ENCODE measurements at regions not wholly inside any gene's neighbourhood (a gene's known extent, or its start where the extent isn't known, plus 50 kb on each side); places are given as distances from the start of the nearest gene placed in this dataset.

- Histone ChIP-seq H3K27ac (ENCODE audit: control insufficient read depth, insufficient read depth) (no peak overlapping the region), H2AFZ (ENCODE audit: control insufficient read depth, low read depth, low read length) (no peak overlapping the region), H3K9ac (ENCODE audit: control insufficient read depth, insufficient read depth, low read length) (no peak overlapping the region), H3K9me3 (replicated peaks; ENCODE audit: control insufficient read depth, insufficient read depth, low read length) (no peaks in the 10 kb centered on the region), H3K79me2 (ENCODE audit: control insufficient read depth, insufficient read depth, low read length) (no peaks in the 10 kb centered on the region), H3K4me2 (ENCODE audit: control insufficient read depth, insufficient read depth) (no peak overlapping the region), H4K20me1 (ENCODE audit: control insufficient read depth, insufficient read depth) (no peaks in the 10 kb centered on the region), H3K4me1 (ENCODE audit: control insufficient read depth, insufficient read depth, low read length) (no peaks in the 10 kb centered on the region), H3K4me3 (no peak overlapping the region), H3K36me3 (ENCODE audit: control insufficient read depth in 2 of 2, insufficient read depth in 2 of 2, low read length in 1 of 2) (no peaks in the 10 kb centered on the region), H3K27me3 (replicated peaks in 1 of 2; ENCODE audit: control insufficient read depth in 2 of 2, insufficient read depth in 2 of 2, low read length in 1 of 2) (no peaks in the 10 kb centered on the region)
- DNase-seq (ENCODE audit: low read depth, low spot score): no peak
- CTCF ChIA-PET: interaction anchor here (1.2 kb wide), 1 partner anchor 14 kb away, joined by 3 read pairs; no protein-coding TSS in a partner anchor
- SMC1A ChIA-PET (ENCODE audit: uncharacterized antibody, unreplicated experiment): no interaction called here
- WGBS (ENCODE audit: insufficient coverage, insufficient replicate concordance, low lambda C conversion rate, missing lambda C conversion rate): 60% methylated on average over 2 of the region's 2 CpGs
- intact Hi-C loops (cut with micrococcal nuclease; ENCODE audit: unreplicated experiment): no loop called here
- POLR2A ChIA-PET: no interaction called here
- no peak for ATAC-seq
- no peak for FAIRE-seq
- in situ Hi-C loops (cut with MboI): no loop called here
- TF ChIP-seq CBFB (IDR thresholded peaks at IDR 0.05; ENCODE audit: low read depth) (no peak), IKZF2 (IDR thresholded peaks at IDR 0.05) (no peak), SMARCA5 (IDR thresholded peaks at IDR 0.05) (no peak), ZNF24 (IDR thresholded peaks at IDR 0.05) (no peak), PAX8 (IDR thresholded peaks at IDR 0.05) (no peak), RUNX3 (IDR thresholded peaks at IDR 0.05; ENCODE audit: low read length) (no peak), TCF12 (IDR thresholded peaks at IDR 0.05; ENCODE audit: low read depth, low read length) (no peak), PBX3 (IDR thresholded peaks at IDR 0.05; ENCODE audit: insufficient replicate concordance, low read depth, low read length) (no peak), MEF2A (IDR thresholded peaks at IDR 0.05; ENCODE audit: insufficient read depth, low read depth, low read length) (no peak), CREB1 (IDR thresholded peaks at IDR 0.05; ENCODE audit: low read depth) (no peak), MYC (IDR thresholded peaks at IDR 0.05; ENCODE audit: insufficient read depth, insufficient read length, insufficient replicate concordance, low read length, severe bottlenecking) (no peak), SREBF1 (IDR thresholded peaks at IDR 0.05; ENCODE audit: low read length) (no peak)
- no TSS peak for BruUV-seq (replicated peaks)
- RAD21 ChIA-PET (ENCODE audit: unreplicated experiment): no interaction called here
These were observed 1947.6 kb upstream of the IGFBP7 start for GRCh38 chr4:59057804-59058203.

All from GM12878 (cell line).